CD4-positive, alpha-beta T cell treated with Interleukin-4 for 4 hours (primary cell): ENCODE measurements at regions not wholly inside any gene's neighbourhood (a gene's known extent, or its start where the extent isn't known, plus 50 kb on each side); places are given as distances from the start of the nearest gene placed in this dataset.
"Not testable (repeated sequence)": the region's sequence is repeated elsewhere in the genome, so short reads cannot be mapped to it uniquely, and the experiment has no call there.

ENCODE experiments used
- DNase-seq: peaks from one replicate; pipeline ENCODE4 v3.0.0-alpha.2; 2020

GRCh38 chr4:54842656-54843055 lies 184.9 kb downstream of the KIT start:
- DNase-seq, result no peak

GRCh38 chr4:54842226-54842625 lies 184.5 kb downstream of the KIT start:
- no peak for DNase-seq

DNA sequence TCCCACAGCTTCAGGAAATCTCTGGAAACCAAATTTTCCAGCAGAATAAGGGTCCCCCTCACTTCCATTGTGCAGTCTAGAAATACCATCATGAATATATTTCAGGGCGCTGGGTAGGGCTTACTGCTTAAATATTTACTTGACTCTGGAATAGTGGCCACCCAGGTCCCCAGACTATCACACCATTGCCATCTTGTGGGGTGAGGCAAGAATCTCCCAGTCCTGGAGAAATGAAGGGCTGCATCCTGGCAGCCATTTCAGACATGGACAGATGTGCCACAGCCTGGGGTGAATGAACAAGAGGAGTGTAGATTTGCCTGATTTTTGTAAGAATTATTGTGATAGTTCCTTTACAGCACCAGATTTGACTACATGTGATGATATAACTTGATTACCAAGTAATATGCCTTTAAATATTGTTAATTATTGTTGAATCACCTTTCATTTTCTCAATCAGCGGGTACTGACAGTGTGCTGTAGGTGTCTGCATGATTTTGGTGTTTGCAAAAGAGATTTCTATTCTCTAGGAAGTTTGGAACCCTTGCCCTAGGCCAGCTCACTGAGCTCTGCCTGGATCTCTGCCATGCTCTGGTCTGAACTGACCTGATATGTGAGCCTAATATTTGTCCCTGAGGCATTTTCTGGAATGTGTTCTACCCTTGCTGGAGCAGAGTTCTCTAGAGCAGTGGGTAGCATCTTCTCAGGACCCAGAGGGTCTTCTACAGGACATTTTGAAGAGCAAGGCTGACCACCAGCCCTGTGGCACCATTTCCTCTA lies 183.4 kb downstream of the KIT start:
- DNase-seq, result no peak

- DNase-seq, result no peak
Measured at GRCh38 chr4:54840430-54840829, 182.7 kb downstream of the KIT start.

- no peak for DNase-seq
Measured at GRCh38 chr4:54838301-54838700, 180.5 kb downstream of the KIT start.

GRCh38 chr4:54837576-54838140 lies 179.9 kb downstream of the KIT start:
- no peak for DNase-seq

DNA sequence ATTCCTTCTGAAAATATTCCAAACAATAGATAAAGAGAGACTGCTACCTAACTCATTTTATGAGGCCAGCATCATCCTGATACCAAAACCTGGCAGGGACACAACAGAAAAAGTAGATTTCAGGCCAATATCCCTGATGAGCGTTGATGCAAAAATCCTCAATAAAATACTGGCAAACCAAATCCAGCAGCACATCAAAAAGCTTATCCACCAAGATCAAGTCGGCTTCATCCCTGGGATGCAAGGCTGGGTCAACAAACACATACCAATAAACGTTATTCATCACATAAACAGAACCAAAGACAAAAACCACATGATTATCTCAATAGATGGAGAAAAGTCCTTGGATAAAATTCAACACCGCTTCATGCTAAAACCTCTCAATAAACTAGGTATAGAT lies 170.6 kb downstream of the KIT start:
- not testable (repeated sequence) for DNase-seq

DNA sequence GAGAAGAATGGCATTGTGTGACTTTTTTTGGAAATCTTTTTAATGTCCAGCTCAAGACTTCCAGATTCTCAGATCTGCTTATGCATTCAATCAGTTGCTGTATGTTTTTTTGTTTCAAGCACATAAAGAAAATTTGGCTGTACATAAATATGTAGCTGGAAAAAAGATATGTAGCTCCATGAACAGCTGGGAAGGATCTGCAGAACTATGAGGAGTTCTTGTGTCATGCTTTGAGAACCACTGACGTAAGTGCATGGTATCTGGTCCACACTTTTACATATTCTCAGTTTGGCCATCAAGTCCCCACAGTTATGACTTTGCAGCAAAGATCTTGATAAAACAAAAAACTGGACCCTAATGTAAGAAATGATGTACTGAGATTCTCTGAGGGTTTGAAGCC lies 165.9 kb downstream of the KIT start:
- no peak for DNase-seq

DNA sequence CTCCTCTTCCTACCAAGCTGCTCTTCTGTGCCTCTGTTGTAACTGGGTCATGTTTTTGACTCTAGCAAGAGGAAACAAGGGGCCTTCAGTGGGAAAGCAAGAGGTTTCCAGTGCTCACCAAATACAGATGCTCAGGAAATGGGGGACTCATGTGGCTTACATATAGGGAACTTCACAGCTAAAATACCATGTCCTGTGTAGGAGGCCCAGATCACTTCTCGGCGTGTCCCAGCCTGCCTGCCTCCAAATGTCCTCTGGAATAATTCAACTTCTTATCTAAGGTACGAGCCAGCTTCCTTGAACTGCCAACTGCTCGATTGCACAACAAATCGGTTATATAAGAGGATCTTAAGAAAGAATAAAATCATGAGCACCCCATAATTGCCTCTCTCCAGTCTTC lies 161.3 kb downstream of the KIT start:
- DNase-seq, result no peak

DNA sequence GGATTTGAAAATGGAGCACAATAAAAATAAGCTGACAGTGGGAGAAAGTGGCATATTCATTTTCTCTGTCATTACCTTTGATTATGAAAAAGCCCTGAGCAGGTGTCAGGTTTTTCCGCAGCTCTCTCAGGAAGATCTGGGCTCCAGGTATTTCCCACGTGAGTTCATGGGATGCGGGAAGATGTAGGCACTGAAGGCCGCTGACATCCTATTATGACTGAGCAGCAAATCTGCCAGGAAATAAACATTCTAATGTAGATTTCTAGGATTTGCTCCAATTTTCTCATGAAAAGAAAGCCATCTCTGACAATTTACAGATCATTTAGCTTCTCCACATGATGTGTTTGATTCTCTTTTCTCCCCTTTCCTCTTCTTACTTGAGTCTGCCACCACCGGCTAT lies 160.7 kb downstream of the KIT start:
- DNase-seq, result no peak

- no peak for DNase-seq
Measured at GRCh38 chr4:54813674-54814073, 155.9 kb downstream of the KIT start.

GRCh38 chr4:54806351-54806750 lies 148.6 kb downstream of the KIT start:
- DNase-seq, result no peak

DNA sequence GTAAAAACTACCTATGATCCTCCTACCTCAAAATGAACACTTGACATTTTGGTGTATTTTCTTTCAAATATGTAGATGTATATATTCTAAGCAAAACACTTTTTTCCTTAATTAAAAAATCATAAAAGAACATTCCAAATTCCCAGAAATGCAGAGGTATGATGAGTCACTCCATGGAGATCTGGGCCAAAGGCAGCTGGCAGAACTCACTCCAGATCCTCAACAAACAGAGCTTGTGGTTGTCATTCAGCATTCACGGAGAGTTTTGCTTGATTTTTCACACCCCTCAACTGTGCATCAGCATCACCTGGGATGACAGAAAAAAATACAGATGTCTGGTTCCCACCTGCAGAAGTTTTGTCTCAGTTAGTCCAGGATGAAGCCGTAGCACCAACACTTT lies 144.6 kb downstream of the KIT start:
- no peak for DNase-seq

DNA sequence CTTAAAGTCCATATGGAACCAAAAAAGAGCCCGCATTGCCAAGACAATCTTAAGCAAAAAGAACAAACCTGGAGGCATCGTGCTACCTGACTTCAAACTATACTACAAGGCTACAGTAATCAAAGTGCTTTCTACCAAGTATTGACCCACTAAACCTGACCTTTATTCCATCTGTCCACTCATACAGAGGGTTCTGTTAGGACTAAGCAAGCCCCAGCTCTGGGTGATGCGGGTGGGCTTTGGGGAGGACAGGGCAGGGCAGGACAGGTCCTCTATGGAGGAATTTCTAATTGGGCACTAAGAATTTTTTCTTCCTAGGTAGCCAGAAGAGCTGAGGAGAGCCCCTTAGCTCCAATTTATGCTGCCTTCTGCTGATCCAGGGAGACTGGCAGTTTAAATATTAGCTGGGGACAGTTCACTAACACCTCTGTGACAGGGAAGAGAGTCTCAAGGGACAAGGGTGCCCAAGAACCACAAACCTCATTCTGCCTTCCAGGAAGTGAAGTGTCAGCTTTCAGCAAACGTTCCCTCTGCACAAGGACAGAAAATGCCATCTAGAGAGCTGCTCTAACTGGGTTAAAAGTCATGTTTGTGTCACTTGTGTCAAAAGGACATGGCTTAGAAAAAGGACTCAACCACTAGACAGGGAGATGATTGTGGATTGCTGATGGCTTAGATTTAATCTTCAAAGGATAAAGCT lies 143.2 kb downstream of the KIT start:
- DNase-seq, result no peak

DNA sequence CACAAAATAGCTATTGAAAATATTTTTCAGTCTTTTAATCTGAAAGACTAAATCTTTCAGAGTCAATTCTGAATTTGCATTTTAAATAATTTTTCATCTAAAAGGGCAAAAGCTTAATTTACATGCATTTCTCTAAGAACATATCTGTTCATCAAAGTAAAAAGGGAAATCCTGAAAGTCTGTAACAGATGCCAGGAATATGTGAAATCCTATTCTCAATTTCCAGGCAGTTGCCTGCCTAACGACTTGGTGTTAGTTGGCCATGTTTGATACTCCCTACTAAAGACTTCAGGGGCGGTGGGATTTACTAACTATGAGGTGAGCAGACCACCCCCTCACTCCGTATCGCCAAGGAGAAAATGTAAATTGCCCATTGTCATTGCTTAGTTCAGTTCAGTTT lies 136.8 kb downstream of the KIT start:
- no peak for DNase-seq

DNA sequence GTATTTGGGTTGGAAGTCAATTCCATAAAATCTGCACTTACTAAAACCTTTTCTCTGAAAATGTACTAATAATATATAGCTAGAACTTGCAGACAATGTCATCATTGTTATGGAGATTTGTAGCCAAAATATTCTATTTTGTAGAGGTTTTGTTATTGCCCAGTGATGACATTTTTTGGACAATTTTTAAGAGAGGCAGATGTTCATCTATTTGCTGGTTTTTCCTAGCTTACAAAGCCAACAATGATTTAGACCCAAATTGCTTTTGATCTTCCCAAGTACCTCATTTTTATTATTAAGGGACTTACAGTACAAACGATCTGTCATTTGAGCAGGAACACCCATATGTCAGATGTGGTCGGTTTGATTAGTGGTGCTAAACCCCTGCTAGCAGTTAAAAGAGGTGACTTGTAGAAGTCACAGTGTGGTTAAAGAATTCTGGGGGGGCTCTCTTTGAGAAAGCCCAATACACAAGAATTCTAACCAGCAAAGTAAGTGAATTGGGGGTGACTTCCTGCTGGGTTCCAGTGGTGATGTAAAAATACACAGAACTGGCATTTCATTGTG lies 136.2 kb downstream of the KIT start:
- DNase-seq, result no peak
